ENCODE measurements at regions not wholly inside any gene's neighbourhood (a gene's known extent, or its start where the extent isn't known, plus 50 kb on each side); places are given as distances from the start of the nearest gene placed in this dataset.
A peak's percentile ranks its signal among the peaks of the same experiment; 100 is the strongest.
"Not testable (repeated sequence)": the region's sequence is repeated elsewhere in the genome, so short reads cannot be mapped to it uniquely, and the experiment has no call there.

- not testable (repeated sequence) for DNase-seq
Observed at GRCh38 chr15:22684786-22685185, 101.7 kb upstream of the NIPA1 start.

- DNase-seq: not testable (repeated sequence)
Observed at GRCh38 chr15:22699881-22700280, 86.6 kb upstream of the NIPA1 start.

- not testable (repeated sequence) for DNase-seq
Observed at GRCh38 chr15:22710831-22711341, 75.6 kb upstream of the NIPA1 start.

- DNase-seq: not testable (repeated sequence)
Observed at GRCh38 chr15:22713933-22714332, 72.5 kb upstream of the NIPA1 start.

- peak; percentile 2 for DNase-seq
Observed at GRCh38 chr15:22714358-22715132, 71.9 kb upstream of the NIPA1 start.

GRCh38 chr15:22715133-22715845 is 71.2 kb upstream of the NIPA1 start:
- not testable (repeated sequence) for DNase-seq

GRCh38 chr15:22719980-22720379 is 66.5 kb upstream of the NIPA1 start:
- not testable (repeated sequence) for DNase-seq

GRCh38 chr15:22726104-22726503 is 60.3 kb upstream of the NIPA1 start:
- not testable (repeated sequence) for DNase-seq

- DNase-seq: not testable (repeated sequence)
Observed at GRCh38 chr15:22735067-22735466, 51.4 kb upstream of the NIPA1 start.

- DNase-seq: no peak
Observed at GRCh38 chr15:22735781-22736180, 50.7 kb upstream of the NIPA1 start.

GRCh38 chr15:22736200-22736599 is 50.2 kb upstream of the NIPA1 start:
- DNase-seq: not testable (repeated sequence)

Measured in CD4-positive, alpha-beta T cell treated with Interleukin-17A for 4 hours (primary cell).